Activated B cell treated with CpG ODN at 0.5 μM for 24 hours (primary cell): ENCODE measurements at regions not wholly inside any gene's neighbourhood (a gene's known extent, or its start where the extent isn't known, plus 50 kb on each side); places are given as distances from the start of the nearest gene placed in this dataset.

Source experiments
- ATAC-seq: fragments of 200-7000 bp; cut with Tn5 transposase; one replicate; pipeline ENCODE4 v1.10.0; 2021; ENCODE audit warnings: low read depth, mild to moderate bottlenecking, moderate library complexity
- CTCF ChIA-PET: fragments of 350-600 bp; sonication (Branson Sonifier 250); formaldehyde crosslinking; loops from one replicate; lab custom pipeline; 2021; ENCODE audit warnings: antibody characterized with exemption; lab: Charles Lee
- POLR2A ChIA-PET: fragments of 350-600 bp; sonication (Branson Sonifier 250); formaldehyde crosslinking; loops from one replicate; lab custom pipeline; 2021; ENCODE audit warnings: antibody characterized with exemption; lab: Charles Lee
- DNase-seq: peaks from one replicate; pipeline ENCODE4 v3.0.0; 2022
- H3K27ac Mint-ChIP-seq: one replicate; pipeline ENCODE4 v1.8.0; 2020; ENCODE audit warnings: mixed read lengths
- H3K27me3 Mint-ChIP-seq: one replicate; pipeline ENCODE4 v1.8.0; 2021; ENCODE audit warnings: mixed read lengths
- H3K36me3 Mint-ChIP-seq: one replicate; pipeline ENCODE4 v1.8.0; 2021; ENCODE audit warnings: low read depth, mixed read lengths
- H3K4me1 Mint-ChIP-seq: one replicate; pipeline ENCODE4 v1.8.0; 2021; ENCODE audit warnings: mixed read lengths
- H3K4me3 Mint-ChIP-seq: one replicate; pipeline ENCODE4 v1.8.0; 2020; ENCODE audit warnings: mild to moderate bottlenecking, mixed read lengths
- H3K9me3 Mint-ChIP-seq: one replicate; pipeline ENCODE4 v1.8.0; 2020; ENCODE audit warnings: mixed read lengths
- intact Hi-C: fragments of 100-400 bp; cut with micrococcal nuclease; formaldehyde crosslinking; loops from one replicate; pipeline ENCODE4 v1.15.1; 2024
- TF ChIP-seq, protein P1 (sequence below): fragments of 200-600 bp; IDR thresholded peaks from one replicate; pipeline ENCODE4 v1.8.0; 2022; ENCODE audit warnings: antibody characterized with exemption, mild to moderate bottlenecking

DNA sequence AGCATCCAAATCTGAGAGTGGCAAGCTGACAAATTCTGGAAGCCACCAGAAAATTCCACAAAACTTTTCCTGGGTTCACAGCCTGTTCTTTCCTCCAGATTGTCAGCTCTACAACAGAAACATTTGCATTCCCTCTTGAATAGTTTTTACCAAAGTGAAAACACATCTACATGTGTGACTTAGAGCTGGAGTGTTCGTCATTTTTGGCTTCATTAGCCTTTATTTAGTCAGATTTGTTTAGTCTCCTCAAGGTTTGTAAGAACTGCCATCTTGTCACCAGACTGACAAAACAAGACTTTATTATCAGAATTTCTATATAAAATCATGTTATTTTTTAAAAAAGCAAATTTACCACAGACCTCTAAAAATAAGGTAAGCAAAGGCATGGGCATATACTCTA is 347.3 kb downstream of the TRIM36 start:
- no peak for ATAC-seq
- TF ChIP-seq, protein P1, sequence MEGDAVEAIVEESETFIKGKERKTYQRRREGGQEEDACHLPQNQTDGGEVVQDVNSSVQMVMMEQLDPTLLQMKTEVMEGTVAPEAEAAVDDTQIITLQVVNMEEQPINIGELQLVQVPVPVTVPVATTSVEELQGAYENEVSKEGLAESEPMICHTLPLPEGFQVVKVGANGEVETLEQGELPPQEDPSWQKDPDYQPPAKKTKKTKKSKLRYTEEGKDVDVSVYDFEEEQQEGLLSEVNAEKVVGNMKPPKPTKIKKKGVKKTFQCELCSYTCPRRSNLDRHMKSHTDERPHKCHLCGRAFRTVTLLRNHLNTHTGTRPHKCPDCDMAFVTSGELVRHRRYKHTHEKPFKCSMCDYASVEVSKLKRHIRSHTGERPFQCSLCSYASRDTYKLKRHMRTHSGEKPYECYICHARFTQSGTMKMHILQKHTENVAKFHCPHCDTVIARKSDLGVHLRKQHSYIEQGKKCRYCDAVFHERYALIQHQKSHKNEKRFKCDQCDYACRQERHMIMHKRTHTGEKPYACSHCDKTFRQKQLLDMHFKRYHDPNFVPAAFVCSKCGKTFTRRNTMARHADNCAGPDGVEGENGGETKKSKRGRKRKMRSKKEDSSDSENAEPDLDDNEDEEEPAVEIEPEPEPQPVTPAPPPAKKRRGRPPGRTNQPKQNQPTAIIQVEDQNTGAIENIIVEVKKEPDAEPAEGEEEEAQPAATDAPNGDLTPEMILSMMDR: no peak
- Mint-ChIP-seq H3K27ac (no peak overlapping the region), H3K4me3 (no peak overlapping the region), H3K36me3 (no peaks in the 10 kb centered on the region), H3K4me1 (no peaks in the 10 kb centered on the region), H3K27me3 (no peaks in the 10 kb centered on the region), H3K9me3 (peaks cover 3% of the 10 kb centered on the region)
- intact Hi-C loops: no loop called here
- ChIA-PET CTCF (no interaction called here), POLR2A (no interaction called here)
- DNase-seq: no peak

DNA sequence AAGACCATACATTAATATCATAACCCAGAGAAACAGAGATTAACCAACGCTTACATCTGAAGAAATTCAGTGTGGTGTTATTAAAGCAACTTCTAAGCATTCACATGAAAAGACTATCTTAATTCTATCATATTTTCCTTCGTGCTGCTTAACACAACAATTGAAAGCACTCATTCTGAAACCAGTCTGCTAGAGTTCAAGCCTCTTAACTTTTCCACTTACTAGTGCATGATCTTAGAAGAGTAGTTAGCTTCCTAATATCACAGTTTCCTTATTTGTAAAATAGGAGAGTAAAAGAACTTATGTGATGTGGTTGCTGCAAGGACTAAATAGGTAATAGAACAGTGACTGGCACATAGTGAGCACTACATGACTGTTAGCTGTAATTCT is 379.3 kb downstream of the TRIM36 start:
- TF ChIP-seq, protein P1: no peak
- H3K9me3 Mint-ChIP-seq: no peaks in the 10 kb centered on the region
- no peaks in the 10 kb centered on the region for H3K36me3 Mint-ChIP-seq
- ATAC-seq (no peak), DNase-seq (no peak)
- ChIA-PET POLR2A (no interaction called here), CTCF (no interaction called here)
- intact Hi-C loops: no loop called here
- no peak overlapping the region for H3K27ac Mint-ChIP-seq
- H3K4me1 Mint-ChIP-seq: no peaks in the 10 kb centered on the region
- peaks cover 5% of the 10 kb centered on the region for H3K27me3 Mint-ChIP-seq
- H3K4me3 Mint-ChIP-seq: no peak overlapping the region

DNA sequence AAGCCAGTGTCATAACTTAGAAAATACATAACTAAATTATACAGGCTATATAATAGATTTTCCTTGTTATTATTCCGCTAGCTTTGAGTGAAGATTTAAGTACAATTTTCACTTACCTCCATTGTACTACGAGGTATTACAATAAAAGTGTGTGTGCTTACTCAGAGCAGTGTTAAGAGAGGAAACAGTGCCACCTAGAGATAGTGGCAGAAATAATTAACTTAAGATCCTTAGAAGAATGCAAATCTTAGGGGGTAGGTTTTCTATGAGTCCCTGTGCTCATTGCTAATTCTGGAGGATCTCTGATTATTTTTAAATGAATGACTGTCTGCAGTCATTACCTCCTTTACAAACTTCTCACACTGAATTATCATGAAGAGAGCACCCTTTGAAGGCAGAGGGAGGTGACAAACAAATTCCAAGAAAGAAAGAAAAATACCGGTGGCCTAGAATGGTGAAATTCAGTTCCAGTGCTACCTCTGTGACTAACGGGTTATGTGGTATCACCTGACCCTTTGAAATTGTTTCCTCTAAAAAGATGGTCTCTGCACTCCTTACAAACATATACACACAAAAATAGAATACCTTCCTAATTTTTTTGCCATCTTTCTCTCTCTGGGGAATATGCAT is 379.8 kb downstream of the TRIM36 start:
- intact Hi-C loops: no loop called here
- ATAC-seq (no peak), DNase-seq (no peak)
- TF ChIP-seq, protein P1: no peak
- Mint-ChIP-seq H3K9me3 (no peaks in the 10 kb centered on the region), H3K27me3 (peaks cover 5% of the 10 kb centered on the region), H3K4me3 (no peak overlapping the region), H3K36me3 (no peaks in the 10 kb centered on the region), H3K27ac (no peak overlapping the region), H3K4me1 (no peaks in the 10 kb centered on the region)
- CTCF ChIA-PET: no interaction called here
- POLR2A ChIA-PET: no interaction called here

GRCh38 chr5:114782869-114783268 is 386.8 kb downstream of the TRIM36 start:
- Mint-ChIP-seq H3K4me1 (no peaks in the 10 kb centered on the region), H3K36me3 (no peaks in the 10 kb centered on the region), H3K4me3 (no peak overlapping the region), H3K9me3 (no peaks in the 10 kb centered on the region), H3K27me3 (no peaks in the 10 kb centered on the region), H3K27ac (no peak overlapping the region)
- ChIA-PET POLR2A (no interaction called here), CTCF (no interaction called here)
- intact Hi-C loops: no loop called here
- no peak for ATAC-seq
- TF ChIP-seq, protein P1: no peak
- DNase-seq: no peak

DNA sequence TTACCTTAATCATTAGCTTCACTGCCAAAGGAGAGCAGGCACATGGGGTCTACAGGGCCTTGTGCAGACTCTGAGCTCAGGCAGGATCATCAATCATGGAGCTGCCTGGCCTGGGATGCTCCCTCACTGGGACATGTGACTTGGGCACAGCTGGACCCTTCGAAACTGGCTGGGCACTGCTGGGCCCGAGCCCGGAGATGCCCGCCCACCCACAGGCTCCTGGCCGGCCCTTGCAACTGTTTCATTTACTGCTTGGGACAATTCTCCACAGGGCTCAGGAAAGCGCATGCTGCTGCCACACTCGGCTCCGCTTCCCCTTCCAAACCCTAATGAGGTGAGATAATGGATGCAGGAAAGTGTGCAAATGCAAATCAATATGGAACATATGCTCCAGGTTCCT is 387.5 kb downstream of the TRIM36 start:
- CTCF ChIA-PET: no interaction called here
- H3K36me3 Mint-ChIP-seq: no peaks in the 10 kb centered on the region
- H3K27me3 Mint-ChIP-seq: no peaks in the 10 kb centered on the region

More for the DNA sequence above, 387.5 kb downstream of the TRIM36 start:
- no peak for DNase-seq
- Mint-ChIP-seq H3K27ac (no peak overlapping the region), H3K9me3 (no peaks in the 10 kb centered on the region), H3K4me3 (no peak overlapping the region), H3K4me1 (no peaks in the 10 kb centered on the region)
- ATAC-seq: no peak
- TF ChIP-seq, protein P1: no peak
- POLR2A ChIA-PET: no interaction called here
- intact Hi-C loops: no loop called here
